Ascending aorta (tissue), 2 donors: ENCODE measurements at regions not wholly inside any gene's neighbourhood (a gene's known extent, or its start where the extent isn't known, plus 50 kb on each side); places are given as distances from the start of the nearest gene placed in this dataset.
"Not testable (repeated sequence)": the region's sequence is repeated elsewhere in the genome, so short reads cannot be mapped to it uniquely, and the experiment has no call there.

Source experiments
- DNase-seq, 2 donors: peaks; one replicate each; pipeline ENCODE4 v3.0.0-alpha.2; 2019; ENCODE audit warnings: low spot score in 2 of 2
- H3K27ac ChIP-seq, 2 donors: fragments of 200-600 bp; sonication (generic); one replicate each; pipeline ENCODE4 v1.5.1; 2016 to 2017; ENCODE audit warnings: mild to moderate bottlenecking in 1 of 2
- H3K27me3 ChIP-seq: fragments of 200-600 bp; sonication (generic); one replicate; pipeline ENCODE4 v1.5.1; 2017
- H3K36me3 ChIP-seq, 2 donors: fragments of 200-600 bp; sonication (generic); one replicate each; pipeline ENCODE4 v1.5.1; 2016
- H3K4me1 ChIP-seq, 2 donors: fragments of 200-600 bp; sonication (generic); one replicate each; pipeline ENCODE4 v1.5.1; 2016 to 2017; ENCODE audit warnings: mild to moderate bottlenecking in 1 of 2
- H3K4me3 ChIP-seq, 2 donors: fragments of 200-600 bp; sonication (generic); one replicate each; pipeline ENCODE4 v1.5.1; 2016 to 2017; ENCODE audit warnings: mild to moderate bottlenecking in 1 of 2
- H3K9me3 ChIP-seq, 2 donors: fragments of 200-600 bp; sonication (generic); one replicate each; pipeline ENCODE4 v1.5.1; 2016
- CTCF ChIP-seq, 3 experiments: fragments of 200-600 bp in 2 of 3; fragments of 450-650 bp in 1 of 3; sonication (generic) in 2 of 3; IDR thresholded peaks; one replicate each; pipeline ENCODE4 v1.5.1; 2016 to 2019; ENCODE audit warnings: antibody characterized with exemption in 3 of 3, mild to moderate bottlenecking in 1 of 3, moderate library complexity in 1 of 3
- intact Hi-C: fragments of 100-400 bp; cut with DNase I; formaldehyde crosslinking; loops from one replicate; pipeline ENCODE4 v1.15.1; 2023

- no peaks in the 10 kb centered on the region for H3K9me3 ChIP-seq
- no peak for TF ChIP-seq CTCF (IDR thresholded peaks at IDR 0.05)
- no peaks in the 10 kb centered on the region for H3K27me3 ChIP-seq
These were observed 150.6 kb upstream of the UBE2E3 start for GRCh38 chr2:180829836-180830235.

DNA sequence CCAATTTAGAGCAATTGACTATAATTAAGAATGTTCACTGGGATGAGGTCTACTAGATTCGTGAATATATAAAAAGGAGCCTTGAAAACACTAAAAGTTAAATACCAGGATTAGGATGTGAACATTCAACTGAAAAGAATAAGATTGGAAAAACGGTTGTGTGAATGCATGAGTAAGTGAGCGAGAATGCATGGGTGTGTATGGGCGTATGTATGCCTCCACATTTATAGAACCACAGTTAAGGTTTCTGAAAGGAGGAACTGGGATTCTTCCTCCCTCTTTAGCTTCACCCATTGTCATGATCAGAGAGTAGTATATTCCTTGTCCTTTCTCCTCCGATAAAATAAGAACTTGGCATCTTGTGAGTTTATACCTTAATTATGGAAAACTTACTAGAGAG, 151.1 kb upstream of the UBE2E3 start:
- Histone ChIP-seq H3K9me3 (no peaks in the 10 kb centered on the region), H3K27me3 (no peaks in the 10 kb centered on the region), H3K36me3 (no peaks in the 10 kb centered on the region), H3K27ac (no peak overlapping the region), H3K4me3 (no peak overlapping the region), H3K4me1 (no peaks in the 10 kb centered on the region)
- no peak for TF ChIP-seq CTCF (IDR thresholded peaks at IDR 0.05)
- intact Hi-C loops, result no loop called here
- DNase-seq, result no peak

More at GRCh38 chr2:180829836-180830235, 150.6 kb upstream of the UBE2E3 start:
- H3K4me3 ChIP-seq, result no peak overlapping the region
- H3K27ac ChIP-seq, result no peak overlapping the region
- no peaks in the 10 kb centered on the region for H3K4me1 ChIP-seq
- intact Hi-C loops, result no loop called here
- no peak for DNase-seq
- H3K36me3 ChIP-seq, result no peaks in the 10 kb centered on the region

GRCh38 chr2:180828756-180829155, 151.6 kb upstream of the UBE2E3 start:
- H3K27me3 ChIP-seq, result no peaks in the 10 kb centered on the region
- H3K27ac ChIP-seq, result no peak overlapping the region
- intact Hi-C loops, result no loop called here
- no peak for DNase-seq
- no peaks in the 10 kb centered on the region for H3K9me3 ChIP-seq
- no peaks in the 10 kb centered on the region for H3K36me3 ChIP-seq
- no peaks in the 10 kb centered on the region for H3K4me1 ChIP-seq
- H3K4me3 ChIP-seq, result no peak overlapping the region
- TF ChIP-seq CTCF (IDR thresholded peaks at IDR 0.05), result no peak

DNA sequence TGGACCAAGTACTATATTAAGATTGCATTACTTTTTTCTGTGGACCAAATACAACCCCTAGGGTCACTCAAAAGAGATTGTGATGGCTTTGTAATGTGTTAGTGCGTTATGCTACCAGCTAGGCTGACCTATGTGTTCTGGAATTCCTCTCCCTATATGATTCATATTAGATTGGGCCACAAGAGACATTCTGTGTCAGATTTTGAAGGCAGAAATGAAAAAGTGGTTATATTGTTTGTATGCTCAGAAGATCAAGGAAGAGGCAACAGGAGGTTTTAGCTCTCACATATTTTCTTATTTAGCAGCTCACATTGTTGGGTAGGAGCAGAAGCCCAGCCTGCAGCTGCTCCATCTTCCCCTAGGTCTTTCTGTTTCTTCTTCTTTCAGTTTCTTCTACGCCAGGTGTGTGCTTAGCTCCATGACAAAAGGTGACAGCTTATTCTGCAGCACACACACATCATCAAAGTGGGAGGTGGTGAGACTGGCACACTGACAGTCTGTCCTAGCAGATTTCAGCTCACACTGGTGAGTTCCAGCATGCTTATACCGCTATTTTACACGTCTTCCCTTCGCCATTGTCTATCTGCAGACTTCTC, 156.8 kb upstream of the UBE2E3 start:
- H3K27ac ChIP-seq, result no peak overlapping the region
- no peak overlapping the region for H3K4me3 ChIP-seq

GRCh38 chr2:180819106-180819505, 161.3 kb upstream of the UBE2E3 start:
- no peaks in the 10 kb centered on the region for H3K36me3 ChIP-seq
- intact Hi-C loops, result no loop called here
- no peak overlapping the region for H3K27ac ChIP-seq
- no peaks in the 10 kb centered on the region for H3K4me1 ChIP-seq
- H3K9me3 ChIP-seq, result no peaks in the 10 kb centered on the region
- no peak overlapping the region for H3K4me3 ChIP-seq
- no peak for DNase-seq
- no peak for TF ChIP-seq CTCF (IDR thresholded peaks at IDR 0.05)
- no peaks in the 10 kb centered on the region for H3K27me3 ChIP-seq

More for the DNA sequence above, 156.8 kb upstream of the UBE2E3 start:
- no peak for TF ChIP-seq CTCF (IDR thresholded peaks at IDR 0.05)
- no peaks in the 10 kb centered on the region for H3K4me1 ChIP-seq
- H3K36me3 ChIP-seq, result no peaks in the 10 kb centered on the region
- intact Hi-C loops, result no loop called here
- DNase-seq, result no peak
- no peaks in the 10 kb centered on the region for H3K27me3 ChIP-seq
- no peaks in the 10 kb centered on the region for H3K9me3 ChIP-seq

- H3K9me3 ChIP-seq, H3K4me1 ChIP-seq, H3K27me3 ChIP-seq, H3K36me3 ChIP-seq, DNase-seq, H3K27ac ChIP-seq, H3K4me3 ChIP-seq, intact Hi-C loops: not testable (repeated sequence)
These were observed 161.7 kb upstream of the UBE2E3 start for GRCh38 chr2:180818700-180819099.
